H9 (cell line): ENCODE measurements at regions not wholly inside any gene's neighbourhood (a gene's known extent, or its start where the extent isn't known, plus 50 kb on each side); places are given as distances from the start of the nearest gene placed in this dataset.

Experiments
- DNase-seq: peaks from one replicate; pipeline ENCODE4 v3.0.0-alpha.2; 2017
- H2AFZ ChIP-seq: one replicate; pipeline ENCODE4 v1.6.1; 2013; ENCODE audit warnings: mild to moderate bottlenecking, low read length, control low read depth, moderate library complexity
- H2AK5ac ChIP-seq: 2 replicates; pipeline ENCODE4 v1.6.1; 2013; ENCODE audit warnings: low read length, control low read depth, mixed read lengths; ENCODE audit not compliant: insufficient read length
- H2BK120ac ChIP-seq: one replicate; pipeline ENCODE4 v1.6.1; 2013; ENCODE audit warnings: low read depth, mild to moderate bottlenecking, low read length, control low read depth, inconsistent platforms; ENCODE audit not compliant: poor library complexity, severe bottlenecking
- H2BK12ac ChIP-seq: 2 replicates; pipeline ENCODE4 v1.6.1; 2013; ENCODE audit warnings: low read length, control low read depth, mixed read lengths, low read depth; ENCODE audit not compliant: insufficient read length
- H2BK15ac ChIP-seq: 2 replicates; pipeline ENCODE4 v1.6.1; 2013; ENCODE audit warnings: low read depth, low read length, control low read depth
- H2BK20ac ChIP-seq: one replicate; pipeline ENCODE4 v1.6.1; 2013; ENCODE audit warnings: low read depth, mild to moderate bottlenecking, low read length, control low read depth, inconsistent platforms; ENCODE audit not compliant: poor library complexity, severe bottlenecking
- H2BK5ac ChIP-seq: 2 replicates; pipeline ENCODE4 v1.6.1; 2013; ENCODE audit warnings: low read length, control low read depth, mixed read lengths; ENCODE audit not compliant: insufficient read length
- H3K14ac ChIP-seq: 2 replicates; pipeline ENCODE4 v1.6.1; 2013; ENCODE audit warnings: low read length, control low read depth; ENCODE audit not compliant: insufficient read depth
- H3K18ac ChIP-seq: 2 replicates; pipeline ENCODE4 v1.6.1; 2013; ENCODE audit warnings: low read depth, mild to moderate bottlenecking, mixed read lengths, low read length, control low read depth; ENCODE audit not compliant: insufficient read length
- H3K23ac ChIP-seq: 2 replicates; pipeline ENCODE4 v1.6.1; 2013; ENCODE audit warnings: low read length, control low read depth, mixed read lengths, low read depth; ENCODE audit not compliant: insufficient read length
- H3K23me2 ChIP-seq: 2 replicates; pipeline ENCODE4 v1.6.1; 2013; ENCODE audit warnings: low read depth, mild to moderate bottlenecking, mixed read lengths, low read length, control low read depth; ENCODE audit not compliant: insufficient read length, poor library complexity, severe bottlenecking
- H3K27ac ChIP-seq: 2 replicates; pipeline ENCODE4 v1.5.1; 2013; ENCODE audit warnings: low read length, control low read depth, mixed read lengths, low read depth; ENCODE audit not compliant: insufficient read length
- H3K27me3 ChIP-seq: 2 replicates; pipeline ENCODE4 v1.6.1; 2013; ENCODE audit warnings: low read length, control low read depth, inconsistent platforms; ENCODE audit not compliant: insufficient read depth
- H3K4ac ChIP-seq: 2 replicates; pipeline ENCODE4 v1.6.1; 2013; ENCODE audit warnings: low read depth, mild to moderate bottlenecking, control low read depth, inconsistent platforms, low read length, moderate library complexity
- H3K4me1 ChIP-seq: 2 replicates; pipeline ENCODE4 v1.6.1; 2013; ENCODE audit warnings: low read length, control low read depth, inconsistent platforms; ENCODE audit not compliant: insufficient read depth
- H3K4me2 ChIP-seq: 2 replicates; pipeline ENCODE4 v1.6.1; 2013; ENCODE audit warnings: low read length, control low read depth, mixed read lengths; ENCODE audit not compliant: insufficient read length, insufficient read depth
- H3K56ac ChIP-seq: 2 replicates; pipeline ENCODE4 v1.6.1; 2013; ENCODE audit warnings: low read depth, mild to moderate bottlenecking, mixed read lengths, low read length, control low read depth; ENCODE audit not compliant: insufficient read length
- H3K79me1 ChIP-seq: 2 replicates; pipeline ENCODE4 v1.6.1; 2013; ENCODE audit warnings: low read depth, mild to moderate bottlenecking, moderate library complexity, low read length, control low read depth, inconsistent platforms; ENCODE audit not compliant: insufficient read depth, poor library complexity, severe bottlenecking
- H3K79me2 ChIP-seq: 2 replicates; pipeline ENCODE4 v1.6.1; 2013; ENCODE audit warnings: low read length, control low read depth, inconsistent platforms; ENCODE audit not compliant: insufficient read depth
- H3K9ac ChIP-seq: 2 replicates; pipeline ENCODE4 v1.6.1; 2013; ENCODE audit warnings: low read length, control low read depth, mixed read lengths; ENCODE audit not compliant: insufficient read length; ENCODE audit errors: extremely low read depth
- H3K9me3 ChIP-seq: one replicate; pipeline ENCODE4 v1.6.1; 2013; ENCODE audit warnings: low read depth, low read length, inconsistent platforms; ENCODE audit not compliant: control insufficient read depth
- H3T11ph ChIP-seq: one replicate; pipeline ENCODE4 v1.6.1; 2013; ENCODE audit warnings: mild to moderate bottlenecking, low read length, control low read depth, inconsistent platforms
- H4K20me1 ChIP-seq: one replicate; pipeline ENCODE4 v1.6.1; 2013; ENCODE audit not compliant: control insufficient read depth, insufficient read length, insufficient read depth
- H4K5ac ChIP-seq: 2 replicates; pipeline ENCODE4 v1.6.1; 2013; ENCODE audit warnings: low read depth, mild to moderate bottlenecking, mixed read lengths, low read length, control low read depth; ENCODE audit not compliant: insufficient read length
- H4K8ac ChIP-seq: replicated peaks from 2 replicates; pipeline ENCODE4 v1.6.1; 2013; ENCODE audit warnings: low read length, control low read depth, mixed read lengths, low read depth; ENCODE audit not compliant: insufficient read length
- H4K91ac ChIP-seq: 2 replicates; pipeline ENCODE4 v1.6.1; 2013; ENCODE audit warnings: low read depth, mild to moderate bottlenecking, moderate library complexity, mixed read lengths, low read length, control low read depth; ENCODE audit not compliant: insufficient read length
- H3K27ac Mint-ChIP-seq, 3 experiments: 2 replicates in 2 of 3; 3 replicates in 1 of 3; pipeline ENCODE4 v1.8.0; 2020 to 2021; ENCODE audit warnings: mixed read lengths in 3 of 3, mild to moderate bottlenecking in 1 of 3, moderate library complexity in 1 of 3
- H3K27me3 Mint-ChIP-seq: 2 replicates; pipeline ENCODE4 v1.8.0; 2021; ENCODE audit warnings: low read depth, mild to moderate bottlenecking, moderate library complexity, mixed read lengths
- H3K36me3 Mint-ChIP-seq, 3 experiments: 2 replicates in 2 of 3; 3 replicates in 1 of 3; pipeline ENCODE4 v1.8.0; 2020 to 2021; ENCODE audit warnings: low read depth in 3 of 3, mixed read lengths in 3 of 3; ENCODE audit not compliant: insufficient read depth in 1 of 3
- H3K4me1 Mint-ChIP-seq, 2 experiments: 2 replicates each; pipeline ENCODE4 v1.8.0; 2020; ENCODE audit warnings: mixed read lengths in 2 of 2
- H3K4me3 Mint-ChIP-seq, 2 experiments: 2 replicates in 1 of 2; 3 replicates in 1 of 2; pipeline ENCODE4 v1.8.0; 2020 to 2021; ENCODE audit warnings: mild to moderate bottlenecking in 2 of 2, mixed read lengths in 2 of 2, moderate library complexity in 1 of 2
- H3K9me3 Mint-ChIP-seq, 2 experiments: 2 replicates in 1 of 2; 3 replicates in 1 of 2; pipeline ENCODE4 v1.8.0; 2020; ENCODE audit warnings: mild to moderate bottlenecking in 2 of 2, mixed read lengths in 2 of 2, moderate library complexity in 1 of 2
- CTCF ChIP-seq: fragments of 200-600 bp; sonication (generic); conservative IDR thresholded peaks from 3 replicates; pipeline ENCODE4 v1.8.0; 2021; ENCODE audit warnings: antibody characterized with exemption, mild to moderate bottlenecking
- WGBS: extraction: QIAGEN DNeasy Blood & Tissue Kit; methylation state at CpG from one replicate; pipeline ENCODE4 v1.1.7; 2013; ENCODE audit warnings: missing lambda C conversion rate, low lambda C conversion rate, mixed read lengths; ENCODE audit not compliant: insufficient read length; ENCODE audit errors: extremely low coverage; 5-methylcytosine and 5-hydroxymethylcytosine counted together

GRCh38 chr3:151591441-151591840 lies 130.6 kb upstream of the IGSF10 start:
- H3K23me2 ChIP-seq: no peaks in the 10 kb centered on the region
- no peak overlapping the region for H3K23ac ChIP-seq
- no peak overlapping the region for H3K4ac ChIP-seq
- no peaks in the 10 kb centered on the region for H3K9me3 ChIP-seq
- no peak overlapping the region for H2BK5ac ChIP-seq
- Mint-ChIP-seq H3K27me3 (no peaks in the 10 kb centered on the region), H3K9me3 (peaks cover 7 to 13% of the 10 kb centered on the region in 2 experiments; a peak in 4 of 5 replicates), H3K4me3 (no peak overlapping the region), H3K36me3 (peaks cover 7 to 12% (median 8%) of the 10 kb centered on the region in 3 experiments), H3K27ac (no peak overlapping the region; a peak in 1 of 7 replicates), H3K4me1 (peaks cover 19% of the 10 kb centered on the region in 2 experiments)
- DNase-seq: no peak
- WGBS: no CpG with 5 or more reads among the region's 1 CpG
- no peak overlapping the region for H2BK20ac ChIP-seq
- no peak overlapping the region for H3T11ph ChIP-seq
- no peak overlapping the region for H3K14ac ChIP-seq
- H3K4me2 ChIP-seq: no peak overlapping the region
- H2BK12ac ChIP-seq: no peak overlapping the region
- no peaks in the 10 kb centered on the region for H3K79me1 ChIP-seq
- H2BK15ac ChIP-seq: no peak overlapping the region
- no peak overlapping the region for H3K27ac ChIP-seq
- no peaks in the 10 kb centered on the region for H3K79me2 ChIP-seq
- no peaks in the 10 kb centered on the region for H4K20me1 ChIP-seq
- H4K5ac ChIP-seq: no peak overlapping the region
- H2AFZ ChIP-seq: no peak overlapping the region
- no peak overlapping the region for H2BK120ac ChIP-seq
- no peak overlapping the region for H3K18ac ChIP-seq
- H2AK5ac ChIP-seq: no peak overlapping the region
- H4K8ac ChIP-seq: no peak overlapping the region
- H3K9ac ChIP-seq: no peak overlapping the region
- no peak overlapping the region for H3K56ac ChIP-seq
- TF ChIP-seq CTCF: no peak
- H4K91ac ChIP-seq: no peak overlapping the region
- H3K27me3 ChIP-seq: no peaks in the 10 kb centered on the region
- peaks cover 3% of the 10 kb centered on the region for H3K4me1 ChIP-seq
